ENCODE measurements at regions not wholly inside any gene's neighbourhood (a gene's known extent, or its start where the extent isn't known, plus 50 kb on each side); places are given as distances from the start of the nearest gene placed in this dataset.

DNA sequence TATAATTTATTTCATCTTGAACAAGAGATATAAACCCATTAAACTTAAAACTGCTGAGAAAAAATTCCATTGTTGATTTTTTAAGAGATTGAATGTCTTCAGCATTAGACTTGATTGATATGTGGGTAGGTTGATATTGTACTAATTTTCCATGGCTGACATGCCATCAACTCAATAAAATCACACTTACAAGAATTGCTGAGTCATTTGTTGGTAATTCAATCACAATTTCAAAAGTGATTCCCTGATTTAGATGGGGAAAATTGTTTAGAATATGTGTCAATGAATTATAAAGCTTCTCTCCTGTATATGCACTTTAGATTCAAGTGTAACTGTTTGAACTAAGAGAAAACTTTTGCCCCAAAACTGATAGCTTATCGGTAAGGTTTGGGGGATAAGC lies 223.5 kb upstream of the NCAM2 start:
- Histone ChIP-seq H3K9ac (ENCODE audit: low read length) (no peak overlapping the region), H3K27ac (ENCODE audit: low read depth, low read length) (no peak overlapping the region), H3K36me3 (ENCODE audit: insufficient read depth, low read length) (no peaks in the 10 kb centered on the region), H3K4me2 (ENCODE audit: low read length) (no peak overlapping the region), H3K79me2 (ENCODE audit: insufficient read depth, low read length) (no peaks in the 10 kb centered on the region), H4K20me1 (ENCODE audit: insufficient read depth, low read length) (no peaks in the 10 kb centered on the region), H2AFZ (ENCODE audit: low read depth, low read length) (no peak overlapping the region), H3K4me1 (ENCODE audit: insufficient read depth, low read length) (no peaks in the 10 kb centered on the region), H3K4me3 (ENCODE audit: insufficient read depth, low read depth, low read length) (no peak overlapping the region), H3K27me3 (ENCODE audit: insufficient read depth, low read length) (no peaks in the 10 kb centered on the region), H3K9me3 (ENCODE audit: insufficient read depth, low read depth, low read length) (peaks cover 4% of the 10 kb centered on the region)
- Mint-ChIP-seq H3K27ac (ENCODE audit: unreplicated experiment) (no peak overlapping the region), H3K36me3 (ENCODE audit: low read depth, unreplicated experiment) (no peaks in the 10 kb centered on the region), H3K4me1 (ENCODE audit: low read depth, unreplicated experiment) (no peaks in the 10 kb centered on the region), H3K27me3 (ENCODE audit: low read depth, unreplicated experiment) (no peaks in the 10 kb centered on the region), H3K9me3 (ENCODE audit: unreplicated experiment) (peaks cover 16% of the 10 kb centered on the region), H3K4me3 (ENCODE audit: unreplicated experiment) (no peak overlapping the region)
- DNase-seq (ENCODE audit: low read depth) (no peak), FAIRE-seq (no peak)
- no peak for TF ChIP-seq EZH2 (IDR thresholded peaks at IDR 0.05; ENCODE audit: insufficient read depth, low read length)
- TF ChIP-seq, protein P1, sequence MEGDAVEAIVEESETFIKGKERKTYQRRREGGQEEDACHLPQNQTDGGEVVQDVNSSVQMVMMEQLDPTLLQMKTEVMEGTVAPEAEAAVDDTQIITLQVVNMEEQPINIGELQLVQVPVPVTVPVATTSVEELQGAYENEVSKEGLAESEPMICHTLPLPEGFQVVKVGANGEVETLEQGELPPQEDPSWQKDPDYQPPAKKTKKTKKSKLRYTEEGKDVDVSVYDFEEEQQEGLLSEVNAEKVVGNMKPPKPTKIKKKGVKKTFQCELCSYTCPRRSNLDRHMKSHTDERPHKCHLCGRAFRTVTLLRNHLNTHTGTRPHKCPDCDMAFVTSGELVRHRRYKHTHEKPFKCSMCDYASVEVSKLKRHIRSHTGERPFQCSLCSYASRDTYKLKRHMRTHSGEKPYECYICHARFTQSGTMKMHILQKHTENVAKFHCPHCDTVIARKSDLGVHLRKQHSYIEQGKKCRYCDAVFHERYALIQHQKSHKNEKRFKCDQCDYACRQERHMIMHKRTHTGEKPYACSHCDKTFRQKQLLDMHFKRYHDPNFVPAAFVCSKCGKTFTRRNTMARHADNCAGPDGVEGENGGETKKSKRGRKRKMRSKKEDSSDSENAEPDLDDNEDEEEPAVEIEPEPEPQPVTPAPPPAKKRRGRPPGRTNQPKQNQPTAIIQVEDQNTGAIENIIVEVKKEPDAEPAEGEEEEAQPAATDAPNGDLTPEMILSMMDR (IDR thresholded peaks at IDR 0.05; ENCODE audit: insufficient read depth, low read depth, low read length), result no peak

DNA sequence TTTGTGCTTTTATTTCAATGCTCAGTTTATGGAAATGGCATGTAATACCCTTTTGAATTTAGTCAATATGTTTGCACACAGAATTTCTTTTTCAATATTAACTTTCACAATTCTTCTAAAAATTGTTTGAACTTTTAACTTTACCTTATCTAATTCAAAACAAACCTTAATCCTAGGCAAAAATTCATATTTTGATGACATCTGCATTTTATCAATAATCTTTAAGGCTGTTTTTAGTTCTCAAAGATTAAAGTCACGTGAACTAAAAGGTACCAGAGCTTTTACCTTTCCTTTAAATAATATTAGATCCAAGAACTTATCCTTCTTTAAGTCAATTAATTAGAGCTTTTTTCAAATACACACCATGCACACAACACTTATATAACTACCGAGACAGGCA lies 218.9 kb upstream of the NCAM2 start:
- Histone ChIP-seq H4K20me1 (ENCODE audit: insufficient read depth, low read length) (no peaks in the 10 kb centered on the region), H3K9me3 (ENCODE audit: insufficient read depth, low read depth, low read length) (peaks cover 2% of the 10 kb centered on the region), H3K79me2 (ENCODE audit: insufficient read depth, low read length) (no peaks in the 10 kb centered on the region), H3K36me3 (ENCODE audit: insufficient read depth, low read length) (no peaks in the 10 kb centered on the region), H3K9ac (ENCODE audit: low read length) (no peak overlapping the region), H3K27ac (ENCODE audit: low read depth, low read length) (no peak overlapping the region), H2AFZ (ENCODE audit: low read depth, low read length) (no peak overlapping the region), H3K4me1 (ENCODE audit: insufficient read depth, low read length) (no peaks in the 10 kb centered on the region), H3K4me2 (ENCODE audit: low read length) (no peak overlapping the region), H3K27me3 (ENCODE audit: insufficient read depth, low read length) (no peaks in the 10 kb centered on the region), H3K4me3 (ENCODE audit: insufficient read depth, low read depth, low read length) (no peak overlapping the region)
- Mint-ChIP-seq H3K36me3 (ENCODE audit: low read depth, unreplicated experiment) (no peaks in the 10 kb centered on the region), H3K4me1 (ENCODE audit: low read depth, unreplicated experiment) (peaks cover 9% of the 10 kb centered on the region), H3K27me3 (ENCODE audit: low read depth, unreplicated experiment) (no peaks in the 10 kb centered on the region), H3K4me3 (ENCODE audit: unreplicated experiment) (no peak overlapping the region), H3K9me3 (ENCODE audit: unreplicated experiment) (peaks cover 13% of the 10 kb centered on the region), H3K27ac (ENCODE audit: unreplicated experiment) (no peak overlapping the region)
- FAIRE-seq (no peak), DNase-seq (ENCODE audit: low read depth) (no peak)
- TF ChIP-seq, protein P1 (IDR thresholded peaks at IDR 0.05; ENCODE audit: insufficient read depth, low read depth, low read length), result no peak
- TF ChIP-seq EZH2 (IDR thresholded peaks at IDR 0.05; ENCODE audit: insufficient read depth, low read length), result no peak

DNA sequence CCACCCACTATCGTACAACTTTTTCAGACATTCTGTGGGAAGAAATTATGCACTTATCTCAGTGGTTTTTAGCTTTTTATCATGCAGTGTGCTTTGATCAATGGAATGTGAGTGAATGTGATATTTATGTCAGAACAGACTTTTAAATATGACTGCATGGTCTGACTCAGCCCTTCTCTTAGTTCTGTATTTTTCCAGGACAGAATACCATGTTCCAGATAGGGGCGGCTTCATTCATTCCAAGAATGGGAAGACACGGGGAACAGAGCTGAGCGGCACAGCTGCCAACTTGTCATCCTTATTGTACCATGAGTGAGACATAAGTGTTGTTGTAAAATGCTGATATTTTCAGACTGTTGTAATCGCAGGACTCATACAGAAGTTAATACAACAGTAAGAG lies 214.6 kb upstream of the NCAM2 start:
- Histone ChIP-seq H3K27ac (ENCODE audit: low read depth, low read length) (no peak overlapping the region), H3K79me2 (ENCODE audit: insufficient read depth, low read length) (no peaks in the 10 kb centered on the region), H4K20me1 (ENCODE audit: insufficient read depth, low read length) (no peaks in the 10 kb centered on the region), H3K36me3 (ENCODE audit: insufficient read depth, low read length) (no peaks in the 10 kb centered on the region), H3K27me3 (ENCODE audit: insufficient read depth, low read length) (no peaks in the 10 kb centered on the region), H3K4me1 (ENCODE audit: insufficient read depth, low read length) (no peaks in the 10 kb centered on the region), H3K9me3 (ENCODE audit: insufficient read depth, low read depth, low read length) (peaks cover 2% of the 10 kb centered on the region), H2AFZ (ENCODE audit: low read depth, low read length) (no peak overlapping the region), H3K4me2 (ENCODE audit: low read length) (no peak overlapping the region), H3K9ac (ENCODE audit: low read length) (no peak overlapping the region), H3K4me3 (ENCODE audit: insufficient read depth, low read depth, low read length) (no peak overlapping the region)
- Mint-ChIP-seq H3K4me1 (ENCODE audit: low read depth, unreplicated experiment) (peaks cover 9% of the 10 kb centered on the region), H3K4me3 (ENCODE audit: unreplicated experiment) (no peak overlapping the region), H3K9me3 (ENCODE audit: unreplicated experiment) (peaks cover 5% of the 10 kb centered on the region), H3K36me3 (ENCODE audit: low read depth, unreplicated experiment) (no peaks in the 10 kb centered on the region), H3K27ac (ENCODE audit: unreplicated experiment) (peak overlapping the region; percentile 28), H3K27me3 (ENCODE audit: low read depth, unreplicated experiment) (no peaks in the 10 kb centered on the region)
- DNase-seq (ENCODE audit: low read depth) (no peak), FAIRE-seq (no peak)
- TF ChIP-seq EZH2 (IDR thresholded peaks at IDR 0.05; ENCODE audit: insufficient read depth, low read length), result no peak
- TF ChIP-seq, protein P1 (IDR thresholded peaks at IDR 0.05; ENCODE audit: insufficient read depth, low read depth, low read length), result no peak

All from astrocyte (in vitro differentiated cells and primary cell).